ENCODE measurements at regions not wholly inside any gene's neighbourhood (a gene's known extent, or its start where the extent isn't known, plus 50 kb on each side); places are given as distances from the start of the nearest gene placed in this dataset.

GRCh38 chr2:55973673-55974072 is 50.1 kb upstream of the EFEMP1 start:
- no peak for DNase-seq

DNA sequence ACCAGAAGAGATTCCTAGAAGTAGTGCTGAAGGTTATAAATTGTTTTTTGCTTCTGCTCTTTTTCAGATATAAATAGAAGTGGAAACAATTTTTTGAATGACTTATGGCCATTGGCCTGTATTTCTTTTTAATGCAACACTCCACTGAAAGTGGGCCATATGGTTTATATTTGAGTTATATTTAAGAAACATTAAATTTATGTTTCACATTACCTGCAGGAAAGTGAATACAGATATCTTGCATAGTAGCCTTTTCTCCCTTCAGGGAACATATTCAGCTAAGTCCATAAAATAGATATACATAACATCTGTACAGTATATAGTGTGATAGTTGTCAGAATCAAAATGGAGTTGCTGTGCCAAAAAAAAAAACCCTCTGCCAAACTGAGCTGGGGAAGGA is 53.1 kb upstream of the EFEMP1 start:
- no peak for DNase-seq

GRCh38 chr2:55985406-55985805 is 61.8 kb upstream of the EFEMP1 start:
- no peak for DNase-seq

DNA sequence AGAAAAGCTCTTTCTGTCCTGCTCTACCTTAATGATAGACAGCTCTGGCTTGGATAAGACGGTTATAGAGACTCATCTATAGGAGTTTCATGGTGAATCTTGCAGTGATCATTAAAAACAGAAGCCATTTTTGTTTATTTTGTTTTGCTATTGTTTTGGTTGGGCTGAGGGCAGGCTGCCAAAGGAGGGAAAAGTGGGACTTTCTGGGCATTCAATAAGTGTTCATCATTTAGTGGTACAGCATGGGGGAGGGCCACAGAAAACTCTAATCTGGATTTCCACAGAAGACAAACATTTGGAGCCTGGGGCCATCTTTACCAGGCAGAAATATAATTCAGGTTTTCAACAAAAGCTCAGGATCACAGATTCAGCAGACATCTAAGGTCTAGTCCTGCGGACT is 62.4 kb upstream of the EFEMP1 start:
- no peak for DNase-seq

DNA sequence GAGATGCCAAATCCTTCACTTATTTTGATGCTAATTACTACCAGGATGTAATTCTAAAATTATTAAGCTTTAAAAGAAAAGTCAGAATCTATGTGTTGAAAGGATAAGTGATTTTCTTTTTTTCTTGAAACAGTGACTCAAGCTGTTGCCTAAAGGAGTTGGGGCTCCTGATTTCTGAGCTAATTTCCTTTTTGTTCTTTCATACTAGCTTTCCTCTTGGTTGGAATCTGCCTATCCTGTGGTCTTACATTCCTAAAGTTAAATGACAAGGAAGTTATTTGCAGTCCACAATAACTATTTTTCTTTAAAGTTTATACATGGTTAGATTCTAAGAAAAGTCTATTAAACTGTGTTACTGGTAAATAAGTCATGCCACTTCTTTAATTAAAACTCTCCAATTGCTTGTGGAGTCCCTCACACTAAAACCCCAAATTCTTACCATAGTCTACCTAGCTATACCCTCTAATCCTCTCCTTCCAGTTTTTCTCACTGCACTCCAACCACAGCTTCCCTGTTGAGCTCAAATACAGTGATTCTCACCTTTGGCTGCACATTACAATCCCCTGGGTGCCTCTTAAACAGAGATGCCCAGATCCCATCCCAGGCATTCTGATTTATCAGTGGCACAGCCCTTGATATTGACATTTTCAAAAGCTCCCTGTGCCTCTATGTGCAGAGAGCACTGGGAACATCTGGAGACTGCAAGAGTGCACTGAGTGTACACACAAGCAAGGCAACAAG is 63.3 kb upstream of the EFEMP1 start:
- DNase-seq, result no peak

DNA sequence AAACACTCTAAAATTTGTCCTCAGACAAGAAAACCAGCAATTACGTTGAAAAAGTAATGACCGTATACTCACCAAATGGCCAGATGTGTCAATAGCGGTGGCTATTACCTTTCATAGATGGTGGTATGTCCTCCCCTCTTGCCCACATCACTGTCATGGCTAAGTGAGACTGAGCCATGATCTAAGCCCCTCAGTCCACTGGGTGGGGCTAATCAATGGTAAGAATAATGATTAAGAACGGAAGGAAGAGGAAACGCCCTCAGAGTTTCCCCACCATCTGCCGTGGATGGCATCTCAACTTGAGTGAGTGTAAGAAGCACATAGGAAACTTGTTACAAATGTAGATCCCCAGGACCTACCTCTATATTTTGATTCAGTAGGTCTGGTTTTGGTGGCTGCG is 65.8 kb upstream of the EFEMP1 start:
- DNase-seq, result no peak

DNA sequence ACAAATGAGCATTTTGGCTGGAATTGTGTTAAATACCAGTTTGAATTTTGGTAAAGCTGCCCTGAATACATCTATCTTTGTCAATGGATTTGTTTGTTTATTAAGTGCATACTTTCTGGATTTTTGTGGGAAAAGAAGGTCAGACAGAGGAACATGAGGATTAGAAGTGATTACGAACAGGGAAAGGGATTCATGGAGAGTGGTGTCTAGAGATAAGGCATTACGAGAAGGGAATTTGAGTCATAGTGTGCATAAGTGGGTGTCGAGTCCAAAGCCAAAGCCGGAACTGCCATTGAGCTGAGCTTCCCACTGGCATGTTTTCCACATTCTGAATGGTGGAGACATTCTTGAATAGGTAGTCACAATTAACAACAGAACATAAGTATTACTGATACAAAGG is 68.9 kb upstream of the EFEMP1 start:
- DNase-seq, result no peak

- DNase-seq, result no peak
These were observed 70.1 kb upstream of the EFEMP1 start for GRCh38 chr2:55993685-55994084.

- DNase-seq, result no peak
These were observed 71.6 kb upstream of the EFEMP1 start for GRCh38 chr2:55995211-55995610.

GRCh38 chr2:55995902-55996301 is 72.3 kb upstream of the EFEMP1 start:
- DNase-seq, result no peak

- no peak for DNase-seq
These were observed 75.6 kb upstream of the EFEMP1 start for GRCh38 chr2:55999231-55999630.

- no peak for DNase-seq
These were observed 76.2 kb upstream of the EFEMP1 start for GRCh38 chr2:55999790-56000189.

GRCh38 chr2:56001947-56002346 is 78.4 kb upstream of the EFEMP1 start:
- DNase-seq, result no peak

DNA sequence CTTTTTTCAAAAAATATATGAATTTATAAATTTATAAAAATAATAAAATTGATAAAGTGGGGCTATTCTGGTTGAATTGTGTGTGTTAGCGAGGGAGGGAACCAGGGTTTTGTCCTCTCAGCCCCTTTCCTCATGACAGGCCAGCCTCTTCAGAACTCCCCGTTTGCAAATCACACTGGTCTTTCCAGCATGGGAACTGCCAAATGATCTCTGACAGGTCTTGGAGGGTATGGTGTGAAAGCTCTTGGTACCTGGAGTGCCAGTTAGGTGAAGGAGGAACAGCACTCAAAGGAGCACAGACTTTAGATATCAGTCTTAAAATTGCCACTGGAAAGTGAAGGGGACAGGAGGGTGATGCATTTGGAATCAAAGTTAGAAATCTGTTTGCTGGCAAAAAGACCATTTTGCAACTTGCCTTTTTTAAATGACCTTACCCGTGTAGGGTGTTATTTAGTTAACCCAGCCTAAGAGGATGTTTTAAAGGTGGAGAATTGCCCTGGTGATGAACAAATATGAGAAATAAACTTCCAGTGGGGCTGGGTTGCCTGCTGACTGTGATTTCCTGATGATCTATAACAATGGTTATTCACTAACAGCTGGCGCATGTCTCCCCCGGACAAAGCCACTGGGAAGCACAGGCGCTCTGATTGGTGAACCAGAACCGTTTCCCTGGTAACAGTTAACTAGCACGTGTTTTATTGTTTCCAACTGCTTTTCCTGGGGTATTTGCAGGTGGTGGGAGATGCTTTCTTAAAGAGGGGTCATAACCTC is 85.3 kb upstream of the EFEMP1 start:
- peak; percentile 96 for DNase-seq

- DNase-seq, result no peak
These were observed 86.3 kb upstream of the EFEMP1 start for GRCh38 chr2:56009758-56010458.

GRCh38 chr2:56011624-56012023 is 88.0 kb upstream of the EFEMP1 start:
- no peak for DNase-seq

DNA sequence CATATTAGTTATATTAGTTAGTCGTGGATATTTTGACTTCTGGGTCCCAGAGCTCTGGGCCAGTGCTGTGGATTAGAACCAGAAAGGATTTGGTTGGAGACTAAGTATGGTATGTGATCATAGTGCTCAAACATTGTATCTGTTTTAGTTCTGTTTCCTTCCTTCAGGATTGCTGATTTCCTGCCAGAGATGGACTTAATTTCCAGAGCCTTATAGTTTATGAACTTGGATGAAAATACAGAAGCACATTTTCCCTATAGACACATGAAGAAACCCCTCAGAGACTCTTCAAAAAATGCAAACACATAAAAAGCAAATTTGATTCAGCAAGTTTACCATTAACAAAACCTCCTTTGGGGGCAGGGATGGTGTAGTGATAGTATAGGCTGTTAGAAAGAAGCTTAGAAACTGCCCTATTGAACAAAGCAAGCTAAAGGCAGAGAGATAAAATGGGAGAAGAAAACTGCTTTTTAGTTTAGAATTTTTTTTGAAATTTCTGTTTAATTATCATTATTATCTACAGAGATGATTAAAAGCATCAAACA is 88.7 kb upstream of the EFEMP1 start:
- DNase-seq, result no peak

DNA sequence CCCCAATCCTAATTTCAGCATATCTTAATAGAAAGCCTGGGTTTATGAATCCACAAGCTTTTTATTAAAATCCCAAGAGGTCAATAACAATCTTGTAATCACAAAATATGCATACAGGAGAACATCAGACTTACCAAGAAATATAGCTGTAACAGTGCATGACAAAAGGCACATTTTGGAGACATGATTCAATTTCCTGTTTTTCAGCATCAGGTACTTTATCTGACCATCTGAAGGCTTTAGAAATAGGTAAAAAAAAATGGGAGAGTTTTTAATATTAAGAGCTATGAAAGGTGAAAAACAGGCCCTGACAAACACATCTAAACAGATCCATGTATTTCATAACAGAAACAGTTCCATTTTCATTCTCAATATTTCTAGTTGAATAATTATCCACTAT is 89.9 kb upstream of the EFEMP1 start:
- no peak for DNase-seq

- DNase-seq, result peak; percentile 70
These were observed 90.6 kb upstream of the EFEMP1 start for GRCh38 chr2:56014046-56014730.

- DNase-seq, result no peak
These were observed 92.1 kb upstream of the EFEMP1 start for GRCh38 chr2:56015711-56016115.

DNA sequence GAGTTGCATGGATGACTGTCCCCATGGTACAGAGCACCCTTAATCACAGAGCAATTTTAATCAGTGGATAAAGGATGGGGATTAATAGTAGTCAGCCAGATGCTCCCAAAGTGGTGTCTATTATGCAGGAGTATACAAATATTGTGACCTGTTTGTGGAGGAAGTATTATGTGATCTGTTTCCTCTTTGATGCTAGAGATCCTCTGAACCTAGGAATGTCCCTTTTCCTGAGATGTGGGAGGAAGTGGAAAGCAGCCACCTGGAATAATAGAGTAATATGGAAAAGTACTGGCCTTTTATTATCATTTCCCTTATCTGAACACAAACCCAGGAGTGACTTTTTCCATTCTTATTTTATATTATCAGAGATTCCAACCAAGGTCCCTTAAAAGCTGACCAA is 94.2 kb upstream of the EFEMP1 start:
- no peak for DNase-seq

- DNase-seq, result peak; percentile 55
These were observed 94.7 kb upstream of the EFEMP1 start for GRCh38 chr2:56018267-56018666.

DNA sequence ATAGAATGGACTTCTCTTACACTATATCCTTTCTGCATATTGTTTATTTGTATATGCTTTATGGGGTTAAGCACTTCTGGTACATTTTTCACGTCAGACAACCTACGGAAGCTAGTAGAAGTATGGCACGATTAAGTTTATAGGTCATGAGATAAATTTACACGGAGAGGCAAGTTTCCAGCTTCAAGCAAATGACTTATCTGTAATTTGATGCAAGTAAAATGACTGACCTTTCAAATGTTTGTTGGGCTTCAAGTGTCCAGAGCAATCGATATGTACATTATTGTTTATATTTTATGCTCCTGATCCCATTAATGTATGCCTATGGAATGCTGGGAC is 97.5 kb upstream of the EFEMP1 start:
- no peak for DNase-seq

Measured in NCI-H2081 treated with DMSO at 0.1 percent for 48 hours (cell line).